Keratinocyte (primary cell): ENCODE measurements at regions not wholly inside any gene's neighbourhood (a gene's known extent, or its start where the extent isn't known, plus 50 kb on each side); places are given as distances from the start of the nearest gene placed in this dataset.

Experiments
- EZH2 ChIP-seq: IDR thresholded peaks from one replicate; pipeline ENCODE4 v1.6.1; 2012; ENCODE audit warnings: inconsistent platforms, mild to moderate bottlenecking, low read length, moderate library complexity
- TF ChIP-seq, protein P1 (sequence below), 3 experiments: IDR thresholded peaks in 1 of 3; conservative IDR thresholded peaks in 1 of 3; optimal IDR thresholded peaks in 1 of 3; 2 replicates in 2 of 3; 3 replicates in 1 of 3; pipeline versions ENCODE3 to v1.5.1; 2011; ENCODE audit warnings: low read length in 3 of 3, mild to moderate bottlenecking in 3 of 3, moderate library complexity in 2 of 3, control low read depth in 1 of 3, inconsistent platforms in 1 of 3; ENCODE audit not compliant: insufficient read depth in 2 of 3; ENCODE audit errors: extremely low read depth in 1 of 3

DNA sequence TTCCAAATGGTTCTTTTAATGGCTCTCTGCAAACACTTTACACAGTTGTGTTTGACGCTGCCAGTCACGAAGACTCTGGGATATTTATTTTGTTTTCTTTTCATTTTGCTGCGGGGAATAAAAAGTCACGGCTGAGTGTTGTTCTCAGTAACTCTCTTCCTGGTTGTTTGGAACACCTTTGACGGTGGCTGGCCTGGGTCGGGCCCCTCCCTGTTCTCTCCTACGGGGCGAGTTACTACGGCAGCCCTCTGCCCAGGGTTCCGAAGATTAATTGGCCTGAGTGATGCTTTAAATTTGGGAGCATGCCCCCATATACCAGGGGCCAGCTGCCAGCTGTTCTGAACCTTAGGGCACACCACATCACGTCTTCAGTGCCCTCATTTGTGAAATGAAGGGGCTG, 84.7 kb downstream of the GATA6 start:
- TF ChIP-seq, protein P1, sequence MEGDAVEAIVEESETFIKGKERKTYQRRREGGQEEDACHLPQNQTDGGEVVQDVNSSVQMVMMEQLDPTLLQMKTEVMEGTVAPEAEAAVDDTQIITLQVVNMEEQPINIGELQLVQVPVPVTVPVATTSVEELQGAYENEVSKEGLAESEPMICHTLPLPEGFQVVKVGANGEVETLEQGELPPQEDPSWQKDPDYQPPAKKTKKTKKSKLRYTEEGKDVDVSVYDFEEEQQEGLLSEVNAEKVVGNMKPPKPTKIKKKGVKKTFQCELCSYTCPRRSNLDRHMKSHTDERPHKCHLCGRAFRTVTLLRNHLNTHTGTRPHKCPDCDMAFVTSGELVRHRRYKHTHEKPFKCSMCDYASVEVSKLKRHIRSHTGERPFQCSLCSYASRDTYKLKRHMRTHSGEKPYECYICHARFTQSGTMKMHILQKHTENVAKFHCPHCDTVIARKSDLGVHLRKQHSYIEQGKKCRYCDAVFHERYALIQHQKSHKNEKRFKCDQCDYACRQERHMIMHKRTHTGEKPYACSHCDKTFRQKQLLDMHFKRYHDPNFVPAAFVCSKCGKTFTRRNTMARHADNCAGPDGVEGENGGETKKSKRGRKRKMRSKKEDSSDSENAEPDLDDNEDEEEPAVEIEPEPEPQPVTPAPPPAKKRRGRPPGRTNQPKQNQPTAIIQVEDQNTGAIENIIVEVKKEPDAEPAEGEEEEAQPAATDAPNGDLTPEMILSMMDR (optimal IDR thresholded peaks at IDR 0.05 in 1 of 3, IDR thresholded peaks at IDR 0.05 in 1 of 3, conservative IDR thresholded peaks at IDR 0.05 in 1 of 3; ENCODE audit: extremely low read depth in 1 of 3, insufficient read depth in 2 of 3, low read length in 3 of 3): no peak
- no peak for TF ChIP-seq EZH2
